ENCODE measurements at regions not wholly inside any gene's neighbourhood (a gene's known extent, or its start where the extent isn't known, plus 50 kb on each side); places are given as distances from the start of the nearest gene placed in this dataset.
"Not testable (repeated sequence)": the region's sequence is repeated elsewhere in the genome, so short reads cannot be mapped to it uniquely, and the experiment has no call there.

DNA sequence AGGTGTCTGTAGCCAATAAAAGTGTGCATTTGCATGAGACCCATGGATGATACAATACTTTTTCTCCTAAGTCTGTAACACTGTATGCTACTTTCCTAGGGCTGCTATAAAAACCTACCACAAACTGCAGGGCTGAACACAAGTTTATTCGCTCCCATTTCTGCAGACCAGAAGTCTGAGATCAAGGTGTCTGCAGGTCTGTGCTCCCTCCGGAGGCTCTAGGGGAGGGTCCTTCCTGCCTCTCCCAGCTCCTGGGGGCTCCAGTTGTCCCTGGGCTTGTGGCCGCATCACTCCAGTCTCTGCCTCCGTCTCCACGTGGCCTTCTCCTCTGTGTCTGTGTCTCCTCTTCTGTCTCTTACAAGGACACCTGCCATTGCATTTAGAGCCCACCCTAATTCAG is 244.4 kb downstream of the ASMT start:
- TF ChIP-seq SMAD5 (IDR thresholded peaks at IDR 0.05; ENCODE audit: low read depth); TAF1 (IDR thresholded peaks at IDR 0.05; ENCODE audit: borderline replicate concordance, low read depth, low read length); HDAC6 (IDR thresholded peaks at IDR 0.05; ENCODE audit: unreplicated experiment); SREBF2 (IDR thresholded peaks at IDR 0.05; ENCODE audit: low read length); POLR2AphosphoS5 (IDR thresholded peaks at IDR 0.05; ENCODE audit: low read length); SRF (IDR thresholded peaks at IDR 0.05; ENCODE audit: low read depth in 2 of 2, low read length in 2 of 2); CHD4 (IDR thresholded peaks at IDR 0.05); TARDBP (IDR thresholded peaks at IDR 0.05; ENCODE audit: borderline replicate concordance); CBX3 (IDR thresholded peaks at IDR 0.05; ENCODE audit: borderline replicate concordance, low read depth): not testable (repeated sequence)
- TF ChIP-seq, protein P1, sequence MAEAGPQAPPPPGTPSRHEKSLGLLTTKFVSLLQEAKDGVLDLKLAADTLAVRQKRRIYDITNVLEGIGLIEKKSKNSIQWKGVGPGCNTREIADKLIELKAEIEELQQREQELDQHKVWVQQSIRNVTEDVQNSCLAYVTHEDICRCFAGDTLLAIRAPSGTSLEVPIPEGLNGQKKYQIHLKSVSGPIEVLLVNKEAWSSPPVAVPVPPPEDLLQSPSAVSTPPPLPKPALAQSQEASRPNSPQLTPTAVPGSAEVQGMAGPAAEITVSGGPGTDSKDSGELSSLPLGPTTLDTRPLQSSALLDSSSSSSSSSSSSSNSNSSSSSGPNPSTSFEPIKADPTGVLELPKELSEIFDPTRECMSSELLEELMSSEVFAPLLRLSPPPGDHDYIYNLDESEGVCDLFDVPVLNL (IDR thresholded peaks at IDR 0.05; ENCODE audit: low read depth, low read length): not testable (repeated sequence)
- TF ChIP-seq, protein P2, sequence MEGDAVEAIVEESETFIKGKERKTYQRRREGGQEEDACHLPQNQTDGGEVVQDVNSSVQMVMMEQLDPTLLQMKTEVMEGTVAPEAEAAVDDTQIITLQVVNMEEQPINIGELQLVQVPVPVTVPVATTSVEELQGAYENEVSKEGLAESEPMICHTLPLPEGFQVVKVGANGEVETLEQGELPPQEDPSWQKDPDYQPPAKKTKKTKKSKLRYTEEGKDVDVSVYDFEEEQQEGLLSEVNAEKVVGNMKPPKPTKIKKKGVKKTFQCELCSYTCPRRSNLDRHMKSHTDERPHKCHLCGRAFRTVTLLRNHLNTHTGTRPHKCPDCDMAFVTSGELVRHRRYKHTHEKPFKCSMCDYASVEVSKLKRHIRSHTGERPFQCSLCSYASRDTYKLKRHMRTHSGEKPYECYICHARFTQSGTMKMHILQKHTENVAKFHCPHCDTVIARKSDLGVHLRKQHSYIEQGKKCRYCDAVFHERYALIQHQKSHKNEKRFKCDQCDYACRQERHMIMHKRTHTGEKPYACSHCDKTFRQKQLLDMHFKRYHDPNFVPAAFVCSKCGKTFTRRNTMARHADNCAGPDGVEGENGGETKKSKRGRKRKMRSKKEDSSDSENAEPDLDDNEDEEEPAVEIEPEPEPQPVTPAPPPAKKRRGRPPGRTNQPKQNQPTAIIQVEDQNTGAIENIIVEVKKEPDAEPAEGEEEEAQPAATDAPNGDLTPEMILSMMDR (IDR thresholded peaks at IDR 0.05 in 2 of 3, conservative IDR thresholded peaks at IDR 0.05 in 1 of 3; ENCODE audit: control insufficient read depth in 2 of 3, extremely low read depth in 1 of 3, insufficient read depth in 1 of 3, low read depth in 3 of 3, low read length in 3 of 3): not testable (repeated sequence)
- TF ChIP-seq, protein P3, sequence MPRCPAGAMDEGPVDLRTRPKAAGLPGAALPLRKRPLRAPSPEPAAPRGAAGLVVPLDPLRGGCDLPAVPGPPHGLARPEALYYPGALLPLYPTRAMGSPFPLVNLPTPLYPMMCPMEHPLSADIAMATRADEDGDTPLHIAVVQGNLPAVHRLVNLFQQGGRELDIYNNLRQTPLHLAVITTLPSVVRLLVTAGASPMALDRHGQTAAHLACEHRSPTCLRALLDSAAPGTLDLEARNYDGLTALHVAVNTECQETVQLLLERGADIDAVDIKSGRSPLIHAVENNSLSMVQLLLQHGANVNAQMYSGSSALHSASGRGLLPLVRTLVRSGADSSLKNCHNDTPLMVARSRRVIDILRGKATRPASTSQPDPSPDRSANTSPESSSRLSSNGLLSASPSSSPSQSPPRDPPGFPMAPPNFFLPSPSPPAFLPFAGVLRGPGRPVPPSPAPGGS (IDR thresholded peaks at IDR 0.05; ENCODE audit: borderline replicate concordance, insufficient read depth, low read depth, low read length, poor library complexity, severe bottlenecking): not testable (repeated sequence)
- TF ChIP-seq, protein P4, sequence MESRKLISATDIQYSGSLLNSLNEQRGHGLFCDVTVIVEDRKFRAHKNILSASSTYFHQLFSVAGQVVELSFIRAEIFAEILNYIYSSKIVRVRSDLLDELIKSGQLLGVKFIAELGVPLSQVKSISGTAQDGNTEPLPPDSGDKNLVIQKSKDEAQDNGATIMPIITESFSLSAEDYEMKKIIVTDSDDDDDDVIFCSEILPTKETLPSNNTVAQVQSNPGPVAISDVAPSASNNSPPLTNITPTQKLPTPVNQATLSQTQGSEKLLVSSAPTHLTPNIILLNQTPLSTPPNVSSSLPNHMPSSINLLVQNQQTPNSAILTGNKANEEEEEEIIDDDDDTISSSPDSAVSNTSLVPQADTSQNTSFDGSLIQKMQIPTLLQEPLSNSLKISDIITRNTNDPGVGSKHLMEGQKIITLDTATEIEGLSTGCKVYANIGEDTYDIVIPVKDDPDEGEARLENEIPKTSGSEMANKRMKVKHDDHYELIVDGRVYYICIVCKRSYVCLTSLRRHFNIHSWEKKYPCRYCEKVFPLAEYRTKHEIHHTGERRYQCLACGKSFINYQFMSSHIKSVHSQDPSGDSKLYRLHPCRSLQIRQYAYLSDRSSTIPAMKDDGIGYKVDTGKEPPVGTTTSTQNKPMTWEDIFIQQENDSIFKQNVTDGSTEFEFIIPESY (IDR thresholded peaks at IDR 0.05): not testable (repeated sequence)
